Prostate gland (tissue), 2 donors: ENCODE measurements at regions not wholly inside any gene's neighbourhood (a gene's known extent, or its start where the extent isn't known, plus 50 kb on each side); places are given as distances from the start of the nearest gene placed in this dataset.

ENCODE experiments used
- CTCF ChIP-seq, 4 experiments: fragments of 200-600 bp in 2 of 4; fragments of 450-650 bp in 2 of 4; sonication (generic) in 2 of 4; IDR thresholded peaks; 1 replicate in 3 of 4; 2 replicates in 1 of 4; pipeline ENCODE4 v1.5.1; 2016 to 2019; ENCODE audit warnings: antibody characterized with exemption in 4 of 4, mild to moderate bottlenecking in 2 of 4, moderate library complexity in 2 of 4
- POLR2A ChIP-seq: fragments of 450-650 bp; IDR thresholded peaks from one replicate; pipeline ENCODE4 v1.6.1; 2016; ENCODE audit warnings: antibody characterized with exemption, mild to moderate bottlenecking
- POLR2AphosphoS5 ChIP-seq: sonication (generic); formaldehyde crosslinking; IDR thresholded peaks from one replicate; pipeline ENCODE4 v1.6.1; 2017; ENCODE audit warnings: antibody characterized with exemption

DNA sequence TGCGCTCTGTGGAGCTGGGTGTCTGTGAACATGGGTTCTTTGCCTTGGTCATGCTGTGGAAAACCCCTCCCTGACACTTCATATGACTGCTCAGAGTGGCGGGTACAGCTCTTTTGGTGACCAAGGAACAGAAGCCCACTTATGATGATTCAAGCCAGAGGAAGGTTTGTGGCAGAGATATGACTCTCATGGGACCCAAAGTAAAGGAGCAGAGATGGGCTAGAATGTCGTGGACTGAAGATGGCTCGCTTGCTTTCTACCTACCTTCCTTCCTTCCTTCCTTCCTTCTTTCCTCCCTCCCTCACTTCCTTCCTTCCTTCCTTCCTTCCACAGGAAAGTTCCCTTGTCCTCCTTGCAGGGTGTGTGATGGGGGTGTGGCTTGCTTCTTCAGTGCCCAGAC lies 169.7 kb upstream of the IRX3 start:
- no peak for TF ChIP-seq CTCF (IDR thresholded peaks at IDR 0.05)
- TF ChIP-seq POLR2AphosphoS5, result no peak
- no peak for TF ChIP-seq POLR2A
